ENCODE measurements at regions not wholly inside any gene's neighbourhood (a gene's known extent, or its start where the extent isn't known, plus 50 kb on each side); places are given as distances from the start of the nearest gene placed in this dataset.

GRCh38 chr13:112159575-112160547, 92.9 kb downstream of the SOX1 start:
- TF ChIP-seq REST (IDR thresholded peaks at IDR 0.05; ENCODE audit: borderline replicate concordance) (no peak), CTCF (IDR thresholded peaks at IDR 0.05; ENCODE audit: poor library complexity, severe bottlenecking) (no peak), POLR2AphosphoS5 (IDR thresholded peaks at IDR 0.05) (no peak)

Data from neural cell (in vitro differentiated cells).